ENCODE measurements at regions not wholly inside any gene's neighbourhood (a gene's known extent, or its start where the extent isn't known, plus 50 kb on each side); places are given as distances from the start of the nearest gene placed in this dataset.

DNA sequence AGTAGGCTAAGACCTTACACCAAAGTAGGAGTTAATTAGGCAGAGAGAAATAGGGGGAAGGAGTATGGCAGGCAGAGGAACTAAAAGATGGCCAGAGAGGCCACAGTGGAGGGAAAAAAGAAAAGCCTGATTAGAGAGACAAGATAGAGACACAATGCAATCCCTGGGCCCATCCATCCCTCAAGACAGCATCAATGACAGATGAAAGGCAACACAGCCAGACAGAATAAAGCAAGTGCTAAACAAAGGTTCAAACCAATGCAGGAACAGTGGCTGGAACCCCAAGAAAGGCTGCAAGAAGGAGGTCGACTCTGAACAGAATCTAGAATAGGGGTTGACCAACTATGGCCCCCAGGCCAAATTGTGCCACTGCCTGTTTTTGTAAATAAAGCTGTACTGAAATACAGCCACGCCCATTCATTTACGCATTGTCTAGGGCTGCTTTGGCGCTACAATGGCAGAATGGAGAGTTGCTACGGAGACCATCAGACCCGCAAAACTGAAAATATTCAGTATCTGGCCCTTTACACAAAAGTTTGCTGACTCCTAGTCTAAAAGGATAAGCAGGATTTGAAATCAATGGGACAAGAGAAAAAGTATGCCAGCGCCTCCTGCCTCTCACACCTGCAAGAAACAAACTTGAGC lies 473.3 kb upstream of the PSMD7 start:
- H3K79me1 ChIP-seq (ENCODE audit: low read depth in 1 of 2, low read length in 2 of 2) = no peaks in the 10 kb centered on the region
- H4K91ac ChIP-seq (ENCODE audit: insufficient read depth, low read depth, low read length) = no peak overlapping the region
- H2AFZ ChIP-seq (replicated peaks; ENCODE audit: low read length, poor library complexity) = no peak overlapping the region
- no peak overlapping the region for H3K4me2 ChIP-seq (ENCODE audit: low read depth, low read length)
- H3K27me3 ChIP-seq (ENCODE audit: control insufficient read depth, insufficient read depth, low read length) = no peaks in the 10 kb centered on the region
- no peak overlapping the region for H3K4me3 ChIP-seq (ENCODE audit: insufficient read depth, low read depth, low read length)
- H2BK5ac ChIP-seq (ENCODE audit: low read depth, low read length, poor library complexity, severe bottlenecking) = no peak overlapping the region
- no peaks in the 10 kb centered on the region for H3K9me1 ChIP-seq (ENCODE audit: insufficient read depth, low read length)
- ChIA-PET POLR2A (ENCODE audit: unreplicated experiment) (no interaction called here), CTCF (no interaction called here)
- 100% methylated on average over 1 of the region's 7 CpGs; no CpG with 5 or more reads in 1 of the 2 experiments for WGBS, 2 experiments (ENCODE audit: extremely low coverage in 2 of 2, insufficient read length in 1 of 2)
- no peak overlapping the region for H2BK120ac ChIP-seq (ENCODE audit: low read depth, low read length)
- no peaks in the 10 kb centered on the region for H3K36me3 ChIP-seq (ENCODE audit: control insufficient read depth, insufficient read depth, low read length)
- no peaks in the 10 kb centered on the region for H4K20me1 ChIP-seq (ENCODE audit: insufficient read depth, low read length)
- no peak overlapping the region for H3K27ac ChIP-seq (ENCODE audit: insufficient read depth, low read length)
- no peak for TF ChIP-seq MAZ (IDR thresholded peaks at IDR 0.05; ENCODE audit: borderline replicate concordance, low read depth, low read length)
- TF ChIP-seq MAFK (IDR thresholded peaks at IDR 0.05; ENCODE audit: low read depth, low read length) = no peak
- TF ChIP-seq POLR2A (IDR thresholded peaks at IDR 0.05; ENCODE audit: low read depth, low read length) = no peak
- no peak overlapping the region for H3K4ac ChIP-seq (ENCODE audit: low read depth, low read length)
- H3K9ac ChIP-seq (ENCODE audit: low read depth, low read length) = no peak overlapping the region
- no peak overlapping the region for H3K23ac ChIP-seq (ENCODE audit: low read depth, low read length)
- in situ Hi-C loops (cut with MboI; ENCODE audit: low sequenced_read_pairs) (no loop called here), intact Hi-C loops (cut with micrococcal nuclease) (no loop called here), dilution Hi-C loops (cut with HindIII; ENCODE audit: low sequenced_read_pairs, unreplicated experiment) (no loop called here)
- H3K56ac ChIP-seq (ENCODE audit: extremely low read depth, insufficient read depth, low read length) = no peak overlapping the region
- H2BK15ac ChIP-seq (ENCODE audit: low read depth, low read length) = no peak overlapping the region
- no peak for DNase-seq
- no peak overlapping the region for H3K18ac ChIP-seq (ENCODE audit: low read depth, low read length)
- BruUV-seq (replicated peaks) = no TSS peak
- ATAC-seq (ENCODE audit: low read depth) = no peak
- no peak overlapping the region for H4K5ac ChIP-seq (ENCODE audit: low read depth, low read length)
- H3K4me1 ChIP-seq (ENCODE audit: control insufficient read depth, insufficient read depth, low read length) = no peaks in the 10 kb centered on the region
- no peak overlapping the region for H2BK20ac ChIP-seq (ENCODE audit: low read depth, low read length)
- no peak overlapping the region for H2AK5ac ChIP-seq (ENCODE audit: low read depth, low read length)
- peaks cover 14% of the 10 kb centered on the region for H3K9me3 ChIP-seq (ENCODE audit: control insufficient read depth, insufficient read depth, low read length)
- H2AK9ac ChIP-seq (replicated peaks; ENCODE audit: low read depth, low read length, poor library complexity) = no peak overlapping the region
- H4K8ac ChIP-seq (ENCODE audit: low read depth in 2 of 2, low read length in 2 of 2) = no peak overlapping the region
- H3K14ac ChIP-seq (replicated peaks; ENCODE audit: low read depth, low read length) = no peak overlapping the region
